Heart left ventricle (tissue), 16 donors: ENCODE measurements at regions not wholly inside any gene's neighbourhood (a gene's known extent, or its start where the extent isn't known, plus 50 kb on each side); places are given as distances from the start of the nearest gene placed in this dataset.
"Not testable (repeated sequence)": the region's sequence is repeated elsewhere in the genome, so short reads cannot be mapped to it uniquely, and the experiment has no call there.

Source experiments
- ATAC-seq, 4 donors: fragments of 200-7000 bp; cut with Tn5 transposase; one replicate each; pipeline ENCODE4 v1.9.1; 2020 to 2022; ENCODE audit warnings: moderate library complexity in 4 of 4, mild to moderate bottlenecking in 3 of 4, moderate number of reproducible peaks in 1 of 4
- DNase-seq, 5 donors: peaks; one replicate each; pipeline ENCODE4 v3.0.0-alpha.2; 2020
- H3K27ac ChIP-seq, 12 donors: fragments of 200-600 bp; sonication (generic) in 4 of 12; one replicate each; pipeline versions ENCODE4 v1.5.0 to v1.8.0; 2016 to 2022; ENCODE audit warnings: mild to moderate bottlenecking in 2 of 12
- H3K27me3 ChIP-seq, 9 donors: fragments of 200-600 bp; sonication (generic) in 2 of 9; one replicate each; pipeline versions ENCODE4 v1.5.1 to v1.8.0; 2016 to 2022; ENCODE audit warnings: mild to moderate bottlenecking in 3 of 9
- H3K36me3 ChIP-seq, 9 donors: fragments of 200-600 bp; sonication (generic) in 2 of 9; one replicate each; pipeline versions ENCODE4 v1.5.0 to v1.8.0; 2018 to 2022; ENCODE audit warnings: mild to moderate bottlenecking in 2 of 9
- H3K4me1 ChIP-seq, 12 donors: fragments of 200-600 bp; sonication (generic) in 4 of 12; one replicate each; pipeline versions ENCODE4 v1.5.0 to v1.8.0; 2016 to 2022; ENCODE audit warnings: mild to moderate bottlenecking in 3 of 12
- H3K4me3 ChIP-seq, 12 donors: fragments of 200-600 bp; sonication (generic) in 4 of 12; one replicate each; pipeline versions ENCODE4 v1.5.0 to v1.8.0; 2017 to 2022; ENCODE audit warnings: mild to moderate bottlenecking in 9 of 12, moderate library complexity in 4 of 12
- H3K9me3 ChIP-seq, 12 donors: fragments of 200-600 bp; sonication (generic) in 4 of 12; one replicate each; pipeline versions ENCODE4 v1.5.0 to v1.8.0; 2016 to 2022; ENCODE audit warnings: mild to moderate bottlenecking in 1 of 12
- POLR2A ChIP-seq, 2 donors: fragments of 450-650 bp; IDR thresholded peaks; one replicate each; pipeline ENCODE4 v1.6.1; 2017; ENCODE audit warnings: antibody characterized with exemption in 2 of 2, mild to moderate bottlenecking in 2 of 2, moderate library complexity in 2 of 2
- WGBS, 4 donors: extraction: QIAGEN DNeasy Blood & Tissue Kit in 2 of 4; methylation state at CpG; one replicate each; pipeline versions ENCODE4 v1.1.5 to v1.1.7; 2013 to 2018; 5-methylcytosine and 5-hydroxymethylcytosine counted together
- intact Hi-C, 10 donors: fragments of 100-400 bp; cut with DNase I; formaldehyde crosslinking; loops; one replicate each; pipeline versions ENCODE4 v1.11.1 to v1.14.2; 2022
- TF ChIP-seq, protein P1 (sequence below), 12 donors: fragments of 200-600 bp; sonication (generic) in 4 of 12; IDR thresholded peaks; one replicate each; pipeline versions ENCODE4 v1.5.0 to v1.8.0; 2018 to 2022; ENCODE audit warnings: antibody characterized with exemption in 12 of 12, mild to moderate bottlenecking in 5 of 12
- donor health status: ischemic (EF 13 %, LVEDD 7.1; RV severe dilation, severe dysfunction).
- donor health status: healthy with polysubstance abuse.
- donor health status: DM: no; HTN: yes; CAD: no.
- donor health status: DM: no; HTN: no; CAD: no.
- donor health status: ischemic (EF 25% LVEDD 6.9; RV normal size, moderate dysfunction).
- donor health status: ischemic (EF 25% LVEDD 5.7; RV mildly dilated, moderate dysfunction).
- donor health status: healthy.
- donor health status: DM: yes; HTN: yes; CAD: no.
- donor health status: ischemic (EF 35%, LVEDD 5.7; RV mildly dilated, moderate dysfunction).
- donor health status: nonischemic (EF 11% LVEDD 7.7; RV severe dilation, severe dysfunction).
- donor health status: DM: yes; HTN: yes; CAD: no.
- donor health status: PGD.
- donor health status: ischemic (EF 29% LVEDD 5.4; RV normal size, mild dysfunction).
- donor health status: nonischemic (EF 23%, LVEDD 6.1; RV moderate dilation, normal function).

DNA sequence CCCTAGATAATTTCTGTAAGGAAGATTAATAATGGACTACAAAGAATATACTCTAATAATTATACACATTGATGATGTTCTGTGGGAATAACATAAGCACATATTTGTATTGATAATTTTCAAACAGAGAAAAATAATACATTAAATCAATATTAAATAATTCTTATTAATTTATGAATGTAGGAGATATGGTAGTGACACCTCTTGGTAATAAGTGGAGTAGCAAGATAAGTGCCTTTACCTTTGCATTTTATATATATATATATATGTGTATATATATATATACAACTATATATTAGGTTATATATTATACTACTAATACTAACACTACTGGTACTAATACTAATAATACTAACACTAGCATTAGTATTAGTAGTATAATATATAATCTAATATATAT, 905.8 kb downstream of the SLITRK1 start:
- H3K27me3 ChIP-seq, result no peaks in the 10 kb centered on the region
- no peaks in the 10 kb centered on the region for H3K9me3 ChIP-seq
- no peak for ATAC-seq
- no peak overlapping the region for H3K27ac ChIP-seq
- DNase-seq, result no peak
- no peaks in the 10 kb centered on the region for H3K4me1 ChIP-seq
- H3K36me3 ChIP-seq, result no peaks in the 10 kb centered on the region
- H3K4me3 ChIP-seq, result no peak overlapping the region
- intact Hi-C loops, result no loop called here
- no peak for TF ChIP-seq POLR2A (IDR thresholded peaks at IDR 0.05)
- TF ChIP-seq, protein P1, sequence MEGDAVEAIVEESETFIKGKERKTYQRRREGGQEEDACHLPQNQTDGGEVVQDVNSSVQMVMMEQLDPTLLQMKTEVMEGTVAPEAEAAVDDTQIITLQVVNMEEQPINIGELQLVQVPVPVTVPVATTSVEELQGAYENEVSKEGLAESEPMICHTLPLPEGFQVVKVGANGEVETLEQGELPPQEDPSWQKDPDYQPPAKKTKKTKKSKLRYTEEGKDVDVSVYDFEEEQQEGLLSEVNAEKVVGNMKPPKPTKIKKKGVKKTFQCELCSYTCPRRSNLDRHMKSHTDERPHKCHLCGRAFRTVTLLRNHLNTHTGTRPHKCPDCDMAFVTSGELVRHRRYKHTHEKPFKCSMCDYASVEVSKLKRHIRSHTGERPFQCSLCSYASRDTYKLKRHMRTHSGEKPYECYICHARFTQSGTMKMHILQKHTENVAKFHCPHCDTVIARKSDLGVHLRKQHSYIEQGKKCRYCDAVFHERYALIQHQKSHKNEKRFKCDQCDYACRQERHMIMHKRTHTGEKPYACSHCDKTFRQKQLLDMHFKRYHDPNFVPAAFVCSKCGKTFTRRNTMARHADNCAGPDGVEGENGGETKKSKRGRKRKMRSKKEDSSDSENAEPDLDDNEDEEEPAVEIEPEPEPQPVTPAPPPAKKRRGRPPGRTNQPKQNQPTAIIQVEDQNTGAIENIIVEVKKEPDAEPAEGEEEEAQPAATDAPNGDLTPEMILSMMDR (IDR thresholded peaks at IDR 0.05), result no peak

DNA sequence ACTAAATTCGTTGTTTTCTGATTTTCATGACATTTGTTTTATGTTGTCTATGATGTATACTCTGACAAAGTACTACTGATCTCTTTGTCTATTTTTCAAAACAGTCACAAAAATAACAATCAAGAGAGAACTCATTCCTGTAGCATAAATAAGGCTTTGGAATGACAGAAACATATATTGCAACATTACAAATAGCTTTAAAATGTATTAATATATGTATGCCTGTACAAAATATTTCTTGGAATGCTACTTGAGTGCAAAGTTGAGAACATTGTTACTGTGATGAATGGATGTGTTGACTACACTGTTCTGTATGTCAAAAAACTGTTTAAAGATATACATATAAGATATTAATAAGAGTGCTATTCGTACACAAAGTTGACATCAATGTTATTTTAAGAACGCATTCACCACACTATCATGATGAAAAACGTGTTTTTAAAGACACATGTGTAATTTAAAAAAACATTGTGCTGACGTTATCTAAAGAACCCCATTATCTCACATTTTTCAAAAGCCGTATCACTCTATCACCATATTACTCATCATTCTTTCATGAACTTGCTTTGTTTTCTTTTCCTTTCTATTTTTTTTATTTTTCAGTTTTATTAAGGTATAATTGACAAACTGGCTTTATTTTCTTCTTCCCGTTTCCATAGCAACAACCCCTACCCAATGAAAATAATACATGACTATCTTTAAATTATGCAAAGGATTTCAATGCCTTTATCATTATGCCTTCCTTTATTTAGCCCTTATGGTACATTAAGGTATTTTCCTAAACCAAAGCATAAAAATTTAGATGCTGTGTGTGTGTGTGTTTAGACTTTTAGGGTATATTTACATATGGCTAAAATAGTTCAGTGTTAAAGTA, 918.8 kb downstream of the SLITRK1 start:
- no peak for DNase-seq
- H3K4me3 ChIP-seq, result no peak overlapping the region
- ATAC-seq, result no peak
- H3K27me3 ChIP-seq, result no peaks in the 10 kb centered on the region
- WGBS, 4 donors, result 38 to 48% (median 46%) methylated on average over 7 of the region's 7 CpGs
- no peaks in the 10 kb centered on the region for H3K4me1 ChIP-seq
- intact Hi-C loops, result no loop called here
- TF ChIP-seq, protein P1 (IDR thresholded peaks at IDR 0.05), result no peak
- TF ChIP-seq POLR2A (IDR thresholded peaks at IDR 0.05), result no peak
- H3K36me3 ChIP-seq, result no peaks in the 10 kb centered on the region
- no peak overlapping the region for H3K27ac ChIP-seq
- H3K9me3 ChIP-seq, result peaks cover 0 to 2% (median 0%) of the 10 kb centered on the region in 12 donors

DNA sequence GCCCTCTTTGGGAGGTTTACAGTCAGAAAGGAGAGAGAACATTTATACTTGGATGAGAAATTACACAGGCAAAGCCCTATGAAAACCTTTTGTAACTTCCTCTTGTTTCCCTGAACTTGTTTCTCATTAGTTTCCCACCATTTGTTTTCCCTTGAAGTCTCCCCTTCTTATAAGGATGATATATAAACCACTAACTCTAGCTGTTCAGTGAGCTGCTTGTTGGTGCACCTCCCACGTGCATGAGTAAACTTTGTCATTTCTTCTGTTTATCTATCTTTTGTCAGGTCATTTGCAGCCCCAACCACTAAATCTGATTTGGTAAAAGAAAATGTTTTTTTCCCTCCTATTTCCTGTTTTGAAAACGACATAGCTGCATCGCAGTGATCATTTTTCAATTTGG, 919.9 kb downstream of the SLITRK1 start:
- Histone ChIP-seq H3K27me3 (no peaks in the 10 kb centered on the region), H3K4me1 (no peaks in the 10 kb centered on the region), H3K4me3 (no peak overlapping the region), H3K27ac (no peak overlapping the region), H3K36me3 (no peaks in the 10 kb centered on the region), H3K9me3 (peaks cover 0 to 9% (median 0%) of the 10 kb centered on the region in 12 donors)
- TF ChIP-seq, protein P1 (IDR thresholded peaks at IDR 0.05), result no peak
- no peak for TF ChIP-seq POLR2A (IDR thresholded peaks at IDR 0.05)
- no peak for ATAC-seq
- no peak for DNase-seq
- intact Hi-C loops, result no loop called here
- WGBS, 4 donors, result 44 to 55% (median 51%) methylated on average over 3 of the region's 3 CpGs

DNA sequence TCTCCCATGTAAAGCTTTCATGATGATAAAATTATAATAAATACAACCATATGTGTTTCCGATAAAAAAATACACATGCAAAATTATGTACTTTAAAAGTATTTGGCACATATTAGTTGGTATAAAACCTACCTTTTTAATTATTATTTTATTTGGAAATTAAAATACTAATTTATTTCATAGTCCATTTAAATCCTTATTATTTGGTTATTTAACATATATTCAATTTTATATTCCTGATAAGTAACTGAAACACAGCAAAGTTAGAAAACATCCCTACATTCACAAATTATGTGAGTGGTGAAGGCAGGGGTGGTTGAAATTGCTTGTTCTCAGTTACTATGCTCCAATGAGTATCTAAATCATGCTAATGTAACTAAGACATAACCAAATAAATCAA, 920.5 kb downstream of the SLITRK1 start:
- no peaks in the 10 kb centered on the region for H3K27me3 ChIP-seq
- no peaks in the 10 kb centered on the region for H3K4me1 ChIP-seq
- 93 to 100% (median 97%) methylated on average over 1 of the region's 1 CpG for WGBS, 4 donors
- H3K27ac ChIP-seq, result no peak overlapping the region
- peaks cover 0 to 9% (median 0%) of the 10 kb centered on the region in 12 donors for H3K9me3 ChIP-seq
- ATAC-seq (no peak), DNase-seq (no peak)
- intact Hi-C loops, result no loop called here
- TF ChIP-seq, protein P1 (IDR thresholded peaks at IDR 0.05), result no peak
- no peak for TF ChIP-seq POLR2A (IDR thresholded peaks at IDR 0.05)
- no peaks in the 10 kb centered on the region for H3K36me3 ChIP-seq
- no peak overlapping the region for H3K4me3 ChIP-seq

DNA sequence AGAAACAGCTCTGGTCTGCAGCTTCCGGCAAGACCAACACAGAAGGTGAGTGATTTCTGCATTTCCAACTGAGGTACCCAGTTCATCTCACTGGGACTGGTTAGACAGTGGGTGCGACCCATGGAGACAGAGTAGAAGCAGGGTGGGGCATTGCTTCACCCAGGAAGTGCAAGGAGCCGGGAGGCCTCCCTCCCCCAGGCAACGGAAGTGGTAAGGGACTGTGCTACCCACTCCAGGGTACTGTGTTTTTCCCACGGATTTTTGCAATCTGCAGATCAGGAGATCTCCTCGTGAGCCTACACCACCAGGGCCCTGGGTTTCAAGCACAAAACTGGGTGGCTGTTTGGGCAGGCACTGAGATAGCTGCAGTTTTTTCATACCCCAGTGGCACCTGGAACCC, 929.9 kb downstream of the SLITRK1 start:
- ATAC-seq, H3K27ac ChIP-seq, H3K4me1 ChIP-seq, H3K9me3 ChIP-seq, H3K36me3 ChIP-seq, H3K4me3 ChIP-seq, H3K27me3 ChIP-seq, DNase-seq, intact Hi-C loops: not testable (repeated sequence)
- WGBS, 4 donors, result 77 to 90% (median 82%) methylated on average over 4 to 6 of the region's 6 CpGs
